Epithelial cell of esophagus (primary cell): ENCODE measurements at regions not wholly inside any gene's neighbourhood (a gene's known extent, or its start where the extent isn't known, plus 50 kb on each side); places are given as distances from the start of the nearest gene placed in this dataset.
A peak's percentile ranks its signal among the peaks of the same experiment; 100 is the strongest.

Experiments used
- DNase-seq: peaks from one replicate; pipeline ENCODE4 v3.0.0; 2010; ENCODE audit warnings: low read depth
- H3K4me3 ChIP-seq: 2 replicates; pipeline ENCODE4 v1.5.1; 2011; ENCODE audit warnings: mild to moderate bottlenecking, low read length, control low read depth
- CTCF ChIP-seq: IDR thresholded peaks from 2 replicates; pipeline ENCODE4 v1.5.1; 2011; ENCODE audit warnings: low read depth, mild to moderate bottlenecking, low read length, control low read depth, inconsistent platforms; ENCODE audit not compliant: insufficient read depth; ENCODE audit errors: missing control alignments

GRCh38 chrX:81586096-81586495, 384.2 kb downstream of the SH3BGRL start:
- no peak for DNase-seq
- H3K4me3 ChIP-seq, result no peak overlapping the region

GRCh38 chrX:81615979-81616378, 414.1 kb downstream of the SH3BGRL start:
- no peak for TF ChIP-seq CTCF

More at GRCh38 chrX:81586096-81586495, 384.2 kb downstream of the SH3BGRL start:
- TF ChIP-seq CTCF, result no peak

GRCh38 chrX:81662381-81662780, 460.5 kb downstream of the SH3BGRL start:
- no peak for TF ChIP-seq CTCF
- H3K4me3 ChIP-seq, result no peak overlapping the region
- DNase-seq, result no peak

More at GRCh38 chrX:81615979-81616378, 414.1 kb downstream of the SH3BGRL start:
- no peak for DNase-seq
- no peak overlapping the region for H3K4me3 ChIP-seq

GRCh38 chrX:81708487-81708886, 506.6 kb downstream of the SH3BGRL start:
- peak; percentile 0 for DNase-seq

GRCh38 chrX:81728622-81729021, 526.7 kb downstream of the SH3BGRL start:
- H3K4me3 ChIP-seq, result no peak overlapping the region
- DNase-seq, result no peak
- no peak for TF ChIP-seq CTCF

More at GRCh38 chrX:81708487-81708886, 506.6 kb downstream of the SH3BGRL start:
- no peak overlapping the region for H3K4me3 ChIP-seq
- TF ChIP-seq CTCF, result no peak

- no peak for DNase-seq
- no peak overlapping the region for H3K4me3 ChIP-seq
- no peak for TF ChIP-seq CTCF
These were observed 527.4 kb downstream of the SH3BGRL start for GRCh38 chrX:81729269-81729777.

GRCh38 chrX:81779701-81780100, 577.8 kb downstream of the SH3BGRL start:
- no peak overlapping the region for H3K4me3 ChIP-seq
- DNase-seq, result peak; percentile 0
- no peak for TF ChIP-seq CTCF
